NCI-H2227 treated with DMSO at 0.1 percent for 48 hours (cell line): ENCODE measurements at regions not wholly inside any gene's neighbourhood (a gene's known extent, or its start where the extent isn't known, plus 50 kb on each side); places are given as distances from the start of the nearest gene placed in this dataset.
A peak's percentile ranks its signal among the peaks of the same experiment; 100 is the strongest.

Source experiments
- DNase-seq: peaks from one replicate; lab custom pipeline; 2025; lab: John Stamatoyannopoulos, UW

DNA sequence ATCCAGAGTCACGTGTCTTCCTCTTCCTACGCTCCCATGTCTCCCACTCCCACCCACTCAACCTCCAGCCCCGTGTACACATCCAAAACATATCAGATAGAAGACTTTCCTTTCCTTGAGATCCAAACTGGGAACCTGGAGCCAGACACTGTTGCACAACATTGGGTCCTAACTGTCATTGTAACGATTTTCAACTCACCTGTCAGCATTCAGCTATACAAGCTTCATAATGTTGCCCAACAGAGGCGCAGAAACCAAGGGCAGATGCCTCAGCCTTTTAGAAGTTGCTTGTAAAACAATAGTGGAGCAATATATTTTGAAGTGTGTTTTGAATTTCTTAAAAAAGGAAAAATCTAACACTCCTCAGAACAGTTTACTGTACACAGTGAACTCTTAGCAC, 84.9 kb upstream of the GLIS3 start:
- DNase-seq: no peak

DNA sequence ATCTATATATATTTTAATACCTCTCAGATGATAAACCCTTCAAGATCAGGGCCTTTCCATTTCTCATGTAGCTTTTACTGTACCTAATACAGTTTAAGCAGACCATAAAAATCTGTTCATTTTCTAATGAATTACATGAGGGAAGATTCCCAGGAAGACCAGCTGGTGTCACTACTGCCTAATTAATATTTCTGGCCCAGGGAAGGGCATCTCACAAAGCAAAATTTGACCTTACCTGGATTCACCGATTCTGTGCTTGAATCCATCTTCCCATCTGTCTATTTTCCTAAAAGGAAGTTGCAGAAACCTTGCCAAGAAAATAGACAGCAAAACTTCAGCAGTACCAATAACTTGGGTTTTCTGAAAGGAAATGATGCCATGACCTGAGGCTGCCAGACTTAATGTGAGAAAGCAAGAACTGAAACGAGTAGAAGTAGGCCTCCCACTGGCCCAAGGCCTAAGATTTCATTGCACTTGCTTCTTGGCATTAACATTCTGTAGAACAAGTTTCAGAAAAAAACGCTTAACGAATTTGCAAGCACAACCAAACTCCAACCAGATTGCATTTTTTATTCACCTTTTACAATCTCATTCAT, 83.0 kb upstream of the GLIS3 start:
- peak; percentile 66 for DNase-seq

DNA sequence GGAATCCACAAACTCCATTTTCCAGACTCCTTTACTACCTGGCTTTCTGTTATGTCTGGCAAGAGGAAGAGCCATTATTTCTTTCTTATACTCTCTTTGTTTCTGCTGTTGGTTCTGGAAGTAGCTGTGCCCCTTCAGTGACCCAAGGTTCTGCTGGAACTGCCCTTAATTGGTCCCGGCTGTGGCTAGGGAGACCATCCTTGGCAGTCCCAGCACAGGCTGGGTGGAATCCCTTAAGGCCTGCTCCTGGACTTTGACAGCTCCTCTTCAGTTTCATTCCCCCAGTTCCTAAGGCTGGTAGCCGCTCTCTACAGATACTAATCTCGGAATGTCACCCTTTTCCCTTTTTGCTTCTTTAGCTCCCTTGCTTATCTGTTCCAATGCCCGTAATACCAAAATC, 81.9 kb upstream of the GLIS3 start:
- no peak for DNase-seq

DNA sequence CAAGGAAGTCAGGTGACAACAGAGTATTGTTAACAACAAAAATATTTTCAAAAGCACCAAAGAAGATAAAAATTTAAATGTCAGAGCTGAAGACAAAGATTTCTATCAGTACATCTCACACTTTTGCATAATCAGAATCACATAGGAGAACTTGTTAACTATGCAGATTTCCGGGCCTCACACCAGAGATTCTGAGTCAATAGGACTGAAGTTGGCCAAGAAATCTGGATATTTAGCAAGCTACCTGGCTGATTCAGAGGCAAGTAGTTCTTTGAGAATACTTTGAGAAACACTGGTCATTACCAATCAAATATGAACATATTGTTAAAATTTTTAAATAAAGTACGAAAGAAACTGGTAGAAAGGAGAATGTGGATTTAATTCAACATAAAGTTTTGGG, 80.5 kb upstream of the GLIS3 start:
- no peak for DNase-seq

DNA sequence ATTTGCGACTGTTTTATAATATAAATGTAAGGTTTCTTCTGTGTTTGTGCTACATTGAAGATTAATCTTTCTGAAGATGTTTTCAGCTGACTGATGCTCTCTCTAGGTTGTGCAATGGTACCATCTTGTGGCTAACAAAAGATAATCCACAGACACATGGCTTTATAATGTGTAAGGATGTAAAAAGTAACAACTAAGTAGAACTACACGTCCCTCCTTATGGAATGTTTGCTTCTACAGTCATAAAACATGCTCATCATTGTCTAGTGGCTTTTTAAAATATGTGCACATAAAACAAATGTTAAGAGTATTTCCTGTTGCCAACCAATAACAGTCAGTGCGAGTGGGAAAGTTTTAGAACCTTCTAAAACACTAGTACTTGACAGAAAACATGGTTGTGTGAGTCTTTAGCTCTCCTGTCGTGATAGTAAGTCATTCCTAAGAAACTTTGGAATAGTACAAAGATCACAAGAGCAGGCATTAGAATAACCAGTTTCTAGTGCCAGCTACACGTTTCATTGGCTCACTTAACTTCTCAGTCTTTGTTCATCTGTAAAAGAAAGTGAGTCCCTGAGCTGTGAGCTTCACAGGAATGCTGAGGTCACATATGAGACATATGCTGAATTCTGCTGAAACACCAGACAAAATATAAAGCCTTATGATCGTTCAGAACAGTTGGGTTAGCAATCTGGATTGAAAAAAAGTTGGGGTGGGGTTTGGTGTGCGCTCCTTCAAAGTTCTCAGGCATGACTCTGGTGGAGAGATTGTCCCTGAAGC, 75.7 kb upstream of the GLIS3 start:
- DNase-seq: peak; percentile 46

DNA sequence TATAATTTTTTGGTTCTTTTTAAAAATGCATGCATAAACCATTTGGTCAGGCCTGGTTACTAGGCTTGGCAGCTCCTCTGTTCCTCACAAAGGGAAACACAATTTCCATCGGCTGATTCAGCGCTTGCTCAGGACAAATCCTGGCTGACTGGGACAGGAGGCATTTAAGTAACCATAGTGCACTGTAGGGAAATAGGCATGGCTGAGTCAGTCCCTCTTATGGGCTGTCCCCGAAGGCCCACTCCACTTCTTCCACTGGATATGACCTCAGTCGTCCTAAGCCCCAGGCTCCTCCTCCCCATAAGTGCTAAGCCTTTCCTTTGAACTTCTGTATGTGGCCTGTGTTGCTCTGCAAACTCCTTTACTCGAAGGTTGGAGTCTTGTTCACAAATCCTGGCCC, 71.2 kb upstream of the GLIS3 start:
- DNase-seq: no peak

DNA sequence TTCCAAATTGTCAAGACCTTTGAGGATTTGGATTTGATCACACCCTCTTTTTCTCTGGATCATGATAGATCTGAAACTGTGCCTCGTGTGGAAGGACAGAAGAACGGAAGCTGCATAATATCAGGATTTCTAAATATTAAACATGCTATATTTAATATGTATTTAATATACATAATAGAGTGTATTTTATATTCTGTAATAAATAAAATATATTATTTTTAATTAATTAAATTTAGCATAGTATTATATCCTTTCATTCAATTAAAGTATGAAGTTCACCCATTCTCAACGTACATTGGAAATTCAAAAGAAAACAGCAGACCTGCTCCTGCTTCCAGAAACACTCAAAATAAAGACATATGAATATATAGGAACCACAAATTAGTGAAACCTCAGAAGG, 70.6 kb upstream of the GLIS3 start:
- no peak for DNase-seq

DNA sequence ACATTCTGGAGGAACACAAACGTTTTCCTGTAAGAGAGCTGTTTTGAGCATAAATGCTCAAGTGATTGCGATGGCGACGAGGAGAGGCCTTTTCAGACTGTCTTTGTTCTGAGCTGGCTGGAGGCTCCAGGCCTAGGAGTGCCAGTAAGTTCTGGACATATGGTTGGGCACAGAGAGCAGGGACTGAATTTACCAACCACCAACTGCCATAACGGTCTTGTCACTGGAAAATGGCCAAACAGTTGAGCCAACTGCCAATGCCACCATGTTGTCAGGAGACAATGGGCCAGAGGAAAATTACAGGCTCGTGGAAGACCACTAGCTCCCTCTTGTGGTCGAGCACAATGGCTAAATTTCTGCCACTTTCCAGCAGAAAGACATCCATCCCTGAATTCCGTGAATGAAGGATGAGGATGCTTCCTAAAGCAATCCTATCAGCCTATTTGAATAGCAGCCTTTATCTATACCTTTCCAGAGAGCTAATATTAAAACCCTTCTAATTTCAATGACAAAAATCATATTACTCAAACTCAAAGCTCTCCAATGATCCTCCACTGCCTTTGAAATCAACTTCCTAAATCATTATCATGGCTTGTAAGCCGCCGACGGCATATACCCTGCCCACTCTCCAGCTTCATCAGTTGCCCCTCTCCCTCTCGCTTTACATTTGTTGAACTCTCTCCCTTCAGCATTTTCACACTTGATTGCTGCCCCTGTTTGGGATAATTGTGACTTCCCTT, 66.9 kb upstream of the GLIS3 start:
- no peak for DNase-seq

DNA sequence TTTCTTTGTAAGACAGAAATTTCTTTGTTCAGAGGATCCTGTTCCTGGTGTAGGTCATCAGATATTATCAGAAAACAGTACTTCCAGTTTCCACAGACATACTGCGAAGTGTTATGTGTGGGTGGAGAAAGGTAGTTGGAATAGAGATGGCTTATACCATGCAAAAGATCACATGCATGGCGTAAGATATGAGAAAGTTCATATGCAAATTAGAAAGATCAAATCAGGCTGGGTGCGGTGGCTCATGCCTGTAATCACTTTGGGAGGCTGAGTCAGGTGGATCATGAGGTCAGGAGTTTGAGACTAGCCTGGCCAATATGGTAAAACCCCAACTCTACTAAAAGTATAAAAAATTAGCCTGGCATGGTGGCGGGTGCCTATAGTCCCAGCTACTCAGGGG, 65.2 kb upstream of the GLIS3 start:
- DNase-seq: no peak

DNA sequence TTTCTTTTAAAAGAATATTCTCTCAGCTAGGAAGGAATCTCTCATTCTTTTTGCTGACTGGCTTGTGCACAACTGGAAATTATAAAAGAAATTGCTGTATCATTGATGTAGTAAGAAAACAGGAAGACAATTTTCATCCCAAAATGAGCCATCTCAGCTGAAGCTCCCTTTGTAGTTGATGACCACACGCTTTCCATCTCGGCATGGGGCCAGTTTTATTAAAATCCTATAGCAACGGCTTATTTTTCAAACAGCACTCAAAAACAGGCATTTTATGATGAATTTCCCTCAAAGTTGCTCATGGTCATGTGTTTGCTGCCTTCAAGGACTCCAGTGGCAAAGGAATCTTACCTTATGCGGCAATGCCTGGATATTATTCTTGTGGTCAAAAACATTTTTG, 62.4 kb upstream of the GLIS3 start:
- no peak for DNase-seq

DNA sequence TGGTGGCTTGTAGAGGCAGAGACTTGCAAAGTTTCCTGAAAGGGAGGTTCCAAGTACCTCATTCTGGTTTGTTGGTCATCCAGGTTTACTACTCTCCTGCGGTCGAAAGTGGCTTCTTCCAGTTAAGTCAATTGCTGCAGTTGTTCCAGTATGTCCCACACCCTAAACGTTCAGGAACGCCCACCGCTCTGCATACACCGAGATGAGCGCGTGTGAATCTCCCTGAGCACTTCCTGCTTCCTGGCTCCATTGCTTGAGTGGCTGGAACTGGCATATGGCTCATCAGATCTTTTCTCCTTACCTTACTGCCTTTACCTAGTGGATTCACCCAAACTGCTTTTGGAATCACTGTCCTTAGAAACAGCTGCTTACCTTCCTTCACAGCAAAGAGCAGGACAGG, 59.1 kb upstream of the GLIS3 start:
- DNase-seq: peak; percentile 9

DNA sequence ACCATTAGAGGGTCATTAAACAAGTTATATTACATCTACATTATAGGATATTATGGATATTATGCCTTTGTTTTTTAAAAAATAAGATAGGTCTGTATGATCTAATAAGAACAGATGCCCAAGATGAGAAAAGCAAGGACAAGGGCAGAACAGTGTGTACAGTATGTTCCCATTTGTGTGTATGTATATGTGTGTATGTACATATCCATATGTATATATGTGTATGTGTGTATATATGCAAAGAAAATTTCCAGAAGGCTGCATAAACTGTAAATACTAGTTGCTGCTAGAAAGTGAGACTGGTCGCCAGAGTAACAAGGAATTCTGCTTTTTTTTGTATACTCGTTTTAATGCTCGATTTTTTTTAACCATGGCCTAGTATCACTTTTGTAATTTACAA, 58.1 kb upstream of the GLIS3 start:
- no peak for DNase-seq

DNA sequence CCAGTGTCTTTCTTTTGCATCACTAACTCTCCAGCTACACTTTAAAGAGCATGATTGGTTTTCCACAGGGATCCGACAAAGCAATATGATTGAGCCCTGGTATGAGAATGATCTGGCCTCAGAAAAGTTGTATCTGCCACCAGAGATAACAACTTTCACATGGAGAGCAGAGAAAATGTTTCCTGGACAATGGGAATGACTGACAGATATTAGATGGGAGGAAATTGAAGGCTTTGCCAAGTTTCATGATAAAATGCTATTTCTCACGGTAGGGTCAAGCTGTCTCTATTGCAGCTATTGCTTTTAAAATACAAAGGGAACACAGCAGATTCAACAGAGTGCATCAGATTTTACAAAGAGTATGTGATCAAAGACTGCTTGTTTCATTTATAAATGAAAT, 56.4 kb upstream of the GLIS3 start:
- DNase-seq: no peak

DNA sequence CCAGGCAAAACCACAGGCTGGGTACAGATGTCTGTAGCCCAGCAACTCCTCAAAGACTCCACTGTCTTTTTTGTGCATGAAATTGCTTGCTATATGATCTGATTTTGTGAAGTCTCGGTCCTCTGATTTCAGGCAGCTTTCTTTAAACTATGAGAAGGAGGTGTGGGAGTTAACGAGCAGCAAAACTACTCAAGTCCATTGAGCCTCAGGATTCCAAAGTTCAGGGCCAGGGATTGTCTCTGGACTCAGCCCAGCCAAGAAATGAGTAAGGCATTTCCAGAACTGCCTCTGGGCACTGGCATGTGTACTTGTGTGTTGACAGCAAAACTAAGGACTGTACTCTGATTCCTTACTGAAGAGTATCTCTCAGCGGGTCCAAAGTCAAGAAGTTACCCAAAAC, 53.4 kb upstream of the GLIS3 start:
- no peak for DNase-seq

DNA sequence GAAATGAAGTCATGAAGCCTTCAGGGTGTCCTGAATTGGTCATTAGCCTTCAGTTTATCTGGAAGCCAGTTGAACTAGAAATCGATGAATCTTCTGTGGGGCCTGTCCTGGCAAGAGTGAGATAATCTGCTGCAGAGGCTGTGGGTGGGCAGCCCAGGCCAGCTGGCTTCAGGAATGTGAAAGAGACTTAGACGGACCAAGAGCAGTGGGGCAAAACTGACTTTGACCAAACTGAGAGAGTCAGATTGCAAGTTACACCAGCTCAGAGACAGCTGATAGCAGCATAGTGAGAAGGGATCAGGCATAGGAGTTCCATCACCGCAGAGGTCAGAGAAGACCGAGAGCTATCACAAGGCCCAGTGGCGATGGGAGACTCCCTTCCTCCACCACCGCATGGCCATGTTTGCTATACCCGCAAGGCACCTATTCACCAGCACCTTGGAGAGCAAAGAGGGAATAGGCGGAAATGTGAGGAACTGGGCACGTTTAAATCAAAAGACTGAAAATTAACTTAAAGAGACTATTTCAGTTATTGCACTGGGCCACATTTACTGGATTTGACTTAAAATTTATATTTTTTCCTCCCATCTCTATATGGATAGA, 50.0 kb upstream of the GLIS3 start:
- DNase-seq: no peak
